GM18507 (cell line): ENCODE measurements at regions not wholly inside any gene's neighbourhood (a gene's known extent, or its start where the extent isn't known, plus 50 kb on each side); places are given as distances from the start of the nearest gene placed in this dataset.
"Not testable (repeated sequence)": the region's sequence is repeated elsewhere in the genome, so short reads cannot be mapped to it uniquely, and the experiment has no call there.

ENCODE experiments used
- DNase-seq: peaks from one replicate; pipeline ENCODE4 v3.0.0; 2011; ENCODE audit warnings: low read depth; ENCODE audit not compliant: insufficient read length; ENCODE audit errors: extremely low spot score
- FAIRE-seq: peaks from 2 replicates; lab custom pipeline; 2011; peaks lifted over from hg19 to GRCh38; lab: Jason Lieb, UNC

DNA sequence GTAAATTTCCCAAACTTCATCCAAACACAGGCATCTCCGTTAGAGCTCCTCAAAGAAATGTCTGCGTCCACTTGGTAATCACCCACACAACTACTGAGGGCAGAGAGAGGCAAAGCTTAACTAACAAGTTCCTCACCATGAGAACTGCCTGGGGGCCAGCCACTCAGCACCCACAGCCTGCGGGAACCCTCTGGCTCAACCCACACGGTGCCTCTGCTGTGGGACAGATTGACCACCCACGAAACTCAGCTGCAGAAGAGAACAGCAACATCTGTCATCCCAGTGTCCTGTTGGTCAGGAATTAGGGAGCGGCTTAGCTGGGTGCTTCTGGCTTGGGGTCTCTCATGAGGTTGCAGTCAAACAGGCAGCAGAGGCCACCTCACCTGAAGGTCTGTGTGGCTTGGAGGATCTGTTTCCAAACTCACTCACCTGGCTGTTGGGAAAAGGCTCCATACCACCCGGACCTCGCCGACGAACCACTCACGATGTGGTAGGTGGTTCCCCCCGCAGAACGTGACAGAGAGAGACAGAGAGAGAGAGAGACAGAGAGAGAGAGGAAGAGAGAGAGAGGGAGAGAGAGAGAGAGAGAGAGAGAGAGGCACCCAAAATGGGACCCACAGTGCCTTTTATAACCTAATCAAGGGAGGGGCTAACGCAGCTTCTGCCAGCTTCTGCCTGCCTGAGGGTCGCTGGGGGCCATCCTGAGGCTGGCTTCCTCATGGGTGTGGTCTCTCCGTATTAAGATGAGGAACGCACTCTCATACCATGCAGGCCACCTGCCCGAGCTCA lies 103.5 kb downstream of the OLFM1 start:
- FAIRE-seq = no peak

DNA sequence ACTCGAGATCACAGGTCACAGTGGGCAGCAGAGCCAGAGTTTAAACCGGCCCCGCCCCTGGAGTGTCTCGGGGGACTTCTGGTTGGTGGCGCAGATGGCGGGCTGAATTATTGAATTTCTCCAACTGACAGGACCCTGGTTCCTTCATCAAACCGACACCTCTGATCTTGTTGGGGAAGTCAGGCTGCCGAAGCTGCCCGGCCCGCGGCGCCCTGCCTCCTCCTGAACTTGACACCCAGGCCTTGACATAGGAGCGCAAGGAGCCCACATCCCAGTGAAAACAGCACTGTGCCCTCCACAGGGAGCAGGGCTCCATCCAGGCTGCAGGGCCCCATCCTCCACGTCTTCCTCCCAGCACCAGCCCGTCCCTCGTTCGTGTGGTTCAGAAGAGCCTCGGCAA lies 105.2 kb downstream of the OLFM1 start:
- DNase-seq (no peak), FAIRE-seq (no peak)

More for the DNA sequence above, 103.5 kb downstream of the OLFM1 start:
- no peak for DNase-seq

- FAIRE-seq, DNase-seq: not testable (repeated sequence)
Observed at GRCh38 chr9:135195975-135196374, 108.5 kb downstream of the OLFM1 start.

DNA sequence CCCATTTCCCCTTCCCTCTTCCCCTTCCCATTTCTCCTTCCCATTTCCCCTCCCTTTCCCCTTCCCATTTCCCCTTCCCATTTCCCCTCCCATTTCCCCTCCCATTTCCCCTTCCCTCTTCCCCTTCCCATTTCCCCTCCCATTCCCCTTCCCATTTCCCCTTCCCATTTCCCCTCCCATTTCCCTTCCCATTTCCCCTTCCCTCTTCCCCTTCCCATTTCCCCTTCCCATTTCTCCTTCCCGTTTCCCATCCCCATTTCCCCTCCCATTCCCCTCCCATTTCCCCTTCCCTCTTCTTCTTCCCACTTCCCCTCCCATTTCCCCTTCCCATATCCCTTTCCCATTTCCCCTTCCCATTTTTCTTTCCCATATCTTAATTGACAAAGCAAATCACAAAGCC lies 109.0 kb downstream of the OLFM1 start:
- FAIRE-seq (no peak), DNase-seq (no peak)

DNA sequence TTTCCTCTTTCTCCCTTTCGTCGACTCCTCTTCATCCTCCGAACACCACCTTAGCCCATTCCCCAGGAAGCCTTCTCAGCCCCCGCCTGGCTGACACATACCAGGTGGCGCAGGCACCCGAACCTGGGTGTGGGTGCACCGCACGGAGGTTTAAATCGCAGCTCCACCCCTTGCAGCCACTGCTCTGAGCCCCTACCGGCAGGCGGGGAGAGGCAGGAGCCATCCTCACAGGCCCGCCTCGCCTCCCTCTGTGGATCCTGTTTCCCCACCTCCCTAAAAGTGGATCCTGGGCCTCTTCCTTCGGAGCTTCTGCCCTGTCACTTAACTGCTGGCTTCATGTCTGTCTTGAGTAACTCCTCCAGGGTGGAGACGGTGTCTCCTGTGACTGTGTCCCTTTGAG lies 110.7 kb downstream of the OLFM1 start:
- DNase-seq (no peak), FAIRE-seq (no peak)

GRCh38 chr9:135198586-135199285 lies 111.3 kb downstream of the OLFM1 start:
- FAIRE-seq (no peak), DNase-seq (no peak)

GRCh38 chr9:135199489-135199888 lies 112.0 kb downstream of the OLFM1 start:
- no peak for FAIRE-seq
- no peak for DNase-seq

- no peak for FAIRE-seq
- DNase-seq = no peak
Observed at GRCh38 chr9:135201711-135202110, 114.2 kb downstream of the OLFM1 start.

- FAIRE-seq (no peak), DNase-seq (no peak)
Observed at GRCh38 chr9:135204177-135204576, 116.7 kb downstream of the OLFM1 start.

DNA sequence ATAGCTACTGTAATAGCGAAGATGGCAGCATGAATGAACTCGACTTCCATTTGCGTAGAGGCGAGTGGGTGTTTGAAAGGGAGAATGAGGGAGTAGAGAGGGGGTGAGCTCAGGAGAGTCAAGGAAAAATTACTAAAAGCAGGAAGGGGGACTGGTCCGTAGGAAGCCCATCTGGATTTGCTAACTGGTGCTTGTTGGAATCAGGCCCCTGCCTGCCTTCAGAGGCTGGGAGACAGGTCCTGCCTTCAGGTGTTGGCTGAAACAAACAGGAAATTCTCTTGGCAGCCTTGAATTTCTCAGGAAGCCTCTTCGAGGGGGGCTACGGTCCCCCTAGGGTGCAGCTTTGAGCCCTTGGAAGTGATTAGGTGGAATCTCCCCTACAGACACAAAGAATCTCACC lies 121.7 kb downstream of the OLFM1 start:
- no peak for DNase-seq

DNA sequence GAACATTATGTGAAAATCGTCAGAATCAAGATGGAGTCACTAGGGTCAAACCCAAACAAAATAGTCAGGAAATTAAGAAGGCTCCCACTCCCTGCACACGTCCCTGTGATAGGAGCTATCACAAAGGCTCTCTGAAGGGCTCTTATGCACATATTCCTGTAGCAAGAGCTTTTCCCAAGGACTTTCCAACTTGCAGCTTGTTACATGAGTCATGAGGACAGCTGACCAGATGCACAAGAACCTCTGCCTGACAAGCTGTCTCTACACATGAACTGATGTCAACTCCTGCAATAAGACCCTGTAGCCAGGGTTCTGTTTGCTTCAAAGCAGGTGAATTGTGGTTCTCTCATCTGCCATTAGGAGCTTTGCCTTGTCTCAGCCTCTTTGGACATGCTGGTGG lies 122.4 kb downstream of the OLFM1 start:
- DNase-seq (no peak), FAIRE-seq (no peak)

More for the DNA sequence above, 121.7 kb downstream of the OLFM1 start:
- no peak for FAIRE-seq

DNA sequence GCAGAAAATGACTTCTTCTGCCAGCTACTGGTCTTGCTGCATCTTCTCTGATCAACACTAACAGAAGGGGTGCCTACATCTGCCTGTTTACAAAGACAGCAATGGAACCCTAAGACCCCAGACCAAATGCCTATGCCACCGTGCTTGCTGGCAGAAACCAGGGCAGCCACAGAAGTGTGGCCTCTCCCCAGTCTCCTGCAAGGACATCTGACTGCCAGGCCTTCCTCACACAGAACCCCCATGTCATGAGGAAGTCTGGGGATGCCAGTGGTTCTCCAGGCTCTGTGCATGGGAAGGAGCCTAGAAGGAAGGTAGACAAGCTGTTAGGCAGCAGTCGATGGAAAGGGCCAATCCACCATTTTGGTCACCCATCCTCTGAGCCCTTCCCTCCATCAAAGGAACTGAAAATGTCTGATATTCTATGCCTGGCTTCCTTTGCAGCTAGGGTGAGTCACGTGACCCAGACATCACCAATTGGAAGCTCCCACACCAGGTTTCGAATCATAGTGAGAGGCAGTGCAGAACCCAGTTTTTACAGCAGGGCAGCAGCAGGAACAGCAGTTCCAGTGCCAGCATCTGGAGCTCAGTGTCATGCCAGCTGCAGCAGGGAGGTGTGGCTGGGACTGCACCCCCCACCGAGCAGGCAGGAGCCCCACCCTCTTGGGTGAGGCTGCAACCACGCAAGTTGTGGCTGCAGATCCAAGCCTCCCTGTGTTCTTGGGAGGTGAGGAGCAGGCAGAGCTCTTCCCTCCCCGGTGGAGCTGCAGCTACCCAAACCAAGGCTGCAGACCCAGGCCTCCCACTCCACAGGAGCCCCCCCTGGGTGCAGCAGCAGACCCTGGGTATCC lies 123.4 kb downstream of the OLFM1 start:
- DNase-seq (no peak), FAIRE-seq (no peak)

- DNase-seq = no peak
- no peak for FAIRE-seq
Observed at GRCh38 chr9:135211524-135211890, 124.0 kb downstream of the OLFM1 start.

- FAIRE-seq = no peak
- no peak for DNase-seq
Observed at GRCh38 chr9:135212961-135213360, 125.5 kb downstream of the OLFM1 start.

DNA sequence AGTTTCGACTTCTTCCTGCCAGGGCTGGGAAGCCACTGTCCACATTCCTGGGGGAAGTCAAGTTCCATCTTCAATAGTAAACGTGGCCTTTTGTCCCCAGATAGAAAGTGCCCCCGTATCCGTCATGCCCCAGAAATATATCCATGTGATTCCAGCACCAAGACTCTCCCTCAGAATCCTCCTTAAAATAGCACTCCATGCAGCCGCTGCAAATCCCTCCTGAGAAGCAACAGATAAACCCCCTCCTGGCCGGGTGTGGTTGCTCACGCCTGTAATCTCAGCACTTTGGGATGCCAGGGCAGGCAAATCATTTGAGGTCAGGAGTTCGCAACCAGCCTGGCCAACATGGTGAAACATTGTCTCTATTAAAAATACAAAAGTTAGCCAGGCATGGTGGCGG lies 126.1 kb downstream of the OLFM1 start:
- DNase-seq (no peak), FAIRE-seq (no peak)

DNA sequence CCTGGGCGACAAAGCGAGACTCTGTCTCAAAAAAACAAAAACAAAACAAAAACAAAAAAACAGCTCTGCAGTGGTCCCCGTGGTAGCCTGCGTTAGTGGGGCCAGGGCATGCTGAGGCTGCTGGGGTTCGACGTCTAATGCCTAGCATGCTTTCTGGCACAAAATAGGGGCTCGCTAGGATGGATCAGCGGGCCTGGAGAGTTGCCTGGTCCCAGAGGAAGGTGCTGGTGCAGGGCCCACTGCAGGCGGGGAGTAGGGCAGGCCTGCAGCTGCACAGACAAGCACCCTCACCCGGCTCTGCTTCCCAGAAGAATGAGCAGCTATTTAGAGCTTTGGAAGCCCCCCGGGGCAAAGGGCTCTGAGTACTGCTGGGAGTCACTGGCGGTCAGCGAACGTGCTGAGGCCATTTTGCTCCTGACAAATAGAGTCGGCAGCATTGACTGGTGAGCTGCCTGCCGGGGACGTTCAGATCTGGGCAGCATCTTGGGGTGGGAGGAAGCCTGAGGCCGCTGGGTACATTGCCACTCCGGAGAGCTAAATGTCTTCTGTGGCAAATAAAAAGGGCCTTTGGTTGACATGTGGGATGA lies 126.7 kb downstream of the OLFM1 start:
- no peak for FAIRE-seq
- DNase-seq = no peak

DNA sequence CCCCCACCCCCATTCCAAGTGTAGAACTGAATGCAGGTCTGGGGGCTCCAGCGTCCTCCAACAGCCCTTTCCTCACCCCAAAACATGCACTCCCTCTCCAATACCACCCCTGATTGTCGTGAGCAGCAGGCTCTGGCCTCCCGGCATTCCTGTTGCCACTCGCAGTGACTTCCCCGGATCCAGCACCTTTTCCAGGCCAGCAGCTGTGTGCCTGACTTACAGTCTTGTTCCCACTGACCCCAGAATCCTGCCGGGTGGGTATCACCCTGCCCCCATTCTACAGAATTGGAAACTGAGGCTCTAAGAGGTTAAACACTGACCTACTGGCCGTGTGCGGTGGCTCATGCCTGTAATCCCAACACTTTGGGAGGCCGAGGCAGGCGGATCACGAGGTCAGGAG lies 127.2 kb downstream of the OLFM1 start:
- FAIRE-seq = no peak
- no peak for DNase-seq

DNA sequence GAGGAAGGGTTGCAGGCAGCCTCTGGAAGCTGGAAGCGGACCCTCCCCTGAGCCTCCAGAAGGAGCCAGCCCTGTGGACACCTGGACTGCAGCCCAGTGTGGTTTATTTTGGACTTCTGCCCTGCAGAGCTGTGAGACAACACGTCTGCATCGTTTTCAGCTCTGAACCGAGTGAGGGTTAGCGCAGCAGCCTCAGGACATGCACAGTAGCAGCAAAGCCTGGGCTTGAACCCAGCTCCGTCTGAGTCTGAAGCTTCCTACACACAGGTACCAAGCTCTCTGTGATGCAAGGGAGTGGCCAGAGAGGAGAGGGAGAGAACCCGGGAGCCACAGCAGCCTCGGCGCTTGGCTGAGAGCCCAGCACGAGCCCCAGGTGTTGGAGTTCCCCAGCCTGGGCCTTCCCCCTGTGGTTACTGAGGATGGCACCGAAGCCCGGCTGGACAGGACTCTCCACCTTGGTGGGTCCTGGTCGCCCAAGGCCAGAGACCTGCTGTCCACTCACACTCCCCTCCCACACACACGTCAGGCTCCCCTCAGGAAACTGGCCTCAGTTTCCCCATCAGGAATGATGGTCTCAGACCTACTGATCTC lies 128.2 kb downstream of the OLFM1 start:
- DNase-seq (no peak), FAIRE-seq (no peak)

DNA sequence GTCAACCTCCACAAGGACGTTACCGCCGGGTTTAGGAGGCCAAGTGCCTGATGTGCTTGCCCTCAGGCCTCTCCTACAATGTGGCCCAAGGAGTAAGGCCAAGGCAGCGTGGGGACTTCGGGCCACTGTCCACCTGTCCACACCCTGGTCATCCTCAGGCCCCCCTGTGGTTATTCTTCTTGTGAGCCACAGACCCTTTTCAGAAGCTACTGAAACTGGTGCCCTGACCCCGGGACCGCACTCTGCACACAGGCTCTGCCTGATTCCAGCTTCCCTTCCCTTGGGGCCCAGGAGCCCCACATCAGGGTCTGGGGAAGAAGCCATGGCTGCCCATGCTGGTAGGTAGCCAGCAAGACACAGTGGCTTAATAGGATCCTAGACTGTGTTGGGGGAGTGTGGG lies 128.8 kb downstream of the OLFM1 start:
- FAIRE-seq (no peak), DNase-seq (no peak)
